OCI-LY3 (cell line): ENCODE measurements at regions not wholly inside any gene's neighbourhood (a gene's known extent, or its start where the extent isn't known, plus 50 kb on each side); places are given as distances from the start of the nearest gene placed in this dataset.

Experiments
- H2AFZ ChIP-seq: fragments of 200-600, 300-600 bp; shearing (Covaris generic); 2 replicates; pipeline ENCODE4 v1.6.0; 2014; ENCODE audit warnings: antibody characterized with exemption, low read depth, low read length
- H3K27ac ChIP-seq: fragments of 200-600, 300-600 bp; sonication (generic); 2 replicates; pipeline ENCODE4 v1.5.1; 2014; ENCODE audit warnings: mild to moderate bottlenecking, low read length, moderate library complexity, mixed read lengths
- H3K27me3 ChIP-seq: fragments of 200-600, 300-600 bp; sonication (generic); 2 replicates; pipeline ENCODE4 v1.6.1; 2014; ENCODE audit warnings: low read depth, low read length, mixed read lengths
- H3K36me3 ChIP-seq: fragments of 200-600, 300-600 bp; sonication (generic); replicated peaks from 2 replicates; pipeline ENCODE3; 2014; ENCODE audit warnings: low read depth, low read length, mixed read lengths
- H3K4me1 ChIP-seq: fragments of 300-600, 200-600 bp; sonication (generic); 2 replicates; pipeline ENCODE4 v1.6.1; 2014; ENCODE audit warnings: low read length, mixed read lengths
- H3K4me2 ChIP-seq: fragments of 200-600, 300-600 bp; sonication (generic); 2 replicates; pipeline ENCODE4 v1.6.1; 2014; ENCODE audit warnings: low read length, mixed read lengths
- H3K4me3 ChIP-seq: fragments of 300-600, 200-600 bp; sonication (generic); 2 replicates; pipeline ENCODE4 v1.5.1; 2014; ENCODE audit warnings: antibody characterized with exemption, mild to moderate bottlenecking, low read length, moderate library complexity
- H3K79me2 ChIP-seq: fragments of 300-600, 200-600 bp; shearing (Covaris generic); 2 replicates; pipeline ENCODE4 v1.6.1; 2014; ENCODE audit warnings: mild to moderate bottlenecking, low read length, mixed read lengths
- H3K9ac ChIP-seq: fragments of 300-600, 200-600 bp; shearing (Covaris generic); 2 replicates; pipeline ENCODE4 v1.6.0; 2014; ENCODE audit warnings: mild to moderate bottlenecking, low read length, moderate library complexity
- H3K9me3 ChIP-seq: fragments of 200-600, 300-600 bp; shearing (Covaris generic); 2 replicates; pipeline ENCODE4 v1.6.1; 2014; ENCODE audit warnings: low read length, mixed read lengths; ENCODE audit not compliant: insufficient read depth
- H4K20me1 ChIP-seq: fragments of 200-600, 300-600 bp; sonication (generic); 2 replicates; pipeline ENCODE4 v1.6.1; 2016; ENCODE audit warnings: low read length, mixed read lengths; ENCODE audit not compliant: insufficient read depth
- CTCF ChIP-seq: fragments of 200-600, 300-600 bp; sonication (generic); IDR thresholded peaks from 2 replicates; pipeline ENCODE4 v1.5.1; 2014; ENCODE audit warnings: antibody characterized with exemption, low read length, low read depth
- EZH2phosphoT487 ChIP-seq: fragments of 200-600 bp; shearing (Covaris generic); IDR thresholded peaks from 2 replicates; pipeline ENCODE4 v1.6.1; 2018; ENCODE audit warnings: antibody characterized with exemption, mixed run types, low read depth

DNA sequence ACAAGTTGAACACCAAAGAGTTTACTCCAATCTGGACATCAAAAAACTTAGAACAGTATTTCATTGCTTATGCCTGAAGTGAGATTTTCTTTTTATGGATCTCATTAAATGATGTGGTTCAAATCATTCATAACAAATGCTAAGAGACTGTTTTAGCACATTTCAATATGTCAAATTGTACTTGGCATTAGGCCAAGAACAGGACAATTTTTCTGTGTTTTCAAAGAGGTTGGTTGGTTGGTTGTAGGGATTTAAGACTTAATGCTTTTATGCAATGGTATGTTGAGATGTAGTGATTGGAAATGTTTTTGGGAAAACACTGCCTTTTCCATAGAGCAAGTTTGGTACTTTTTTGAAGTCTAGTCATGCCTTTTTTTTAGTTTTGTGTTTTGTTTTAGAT is 510.4 kb downstream of the ZNF674 start:
- no peaks in the 10 kb centered on the region for H3K9me3 ChIP-seq
- H3K36me3 ChIP-seq = no peaks in the 10 kb centered on the region
- H3K9ac ChIP-seq = no peak overlapping the region
- no peak overlapping the region for H2AFZ ChIP-seq
- no peaks in the 10 kb centered on the region for H4K20me1 ChIP-seq
- no peaks in the 10 kb centered on the region for H3K4me1 ChIP-seq
- H3K4me3 ChIP-seq = no peak overlapping the region
- no peaks in the 10 kb centered on the region for H3K79me2 ChIP-seq
- no peak overlapping the region for H3K27ac ChIP-seq
- no peak overlapping the region for H3K4me2 ChIP-seq
- no peaks in the 10 kb centered on the region for H3K27me3 ChIP-seq
- no peak for TF ChIP-seq EZH2phosphoT487
- no peak for TF ChIP-seq CTCF

DNA sequence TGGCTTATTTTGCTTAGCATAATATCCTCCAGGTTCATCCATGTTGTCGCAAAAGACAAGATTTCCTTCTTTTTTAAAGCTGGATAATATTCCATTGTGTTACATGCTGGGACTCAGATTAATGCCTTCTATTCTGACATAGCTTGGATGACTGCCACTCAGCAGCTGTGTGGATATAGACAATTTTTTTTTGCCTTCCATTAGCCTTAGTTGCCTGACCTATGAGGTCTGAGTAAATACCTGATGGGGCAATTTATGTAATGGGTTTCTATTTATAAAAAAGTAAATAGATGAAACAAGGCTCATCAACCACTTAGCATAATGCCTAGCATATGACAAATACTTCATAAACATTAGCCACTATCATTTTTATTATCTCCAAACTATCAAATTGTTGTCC is 515.4 kb downstream of the ZNF674 start:
- no peak overlapping the region for H3K4me2 ChIP-seq
- H3K4me3 ChIP-seq = no peak overlapping the region
- H3K4me1 ChIP-seq = no peaks in the 10 kb centered on the region
- TF ChIP-seq CTCF = no peak
- TF ChIP-seq EZH2phosphoT487 = no peak
- H3K79me2 ChIP-seq = no peaks in the 10 kb centered on the region
- no peak overlapping the region for H3K27ac ChIP-seq
- no peaks in the 10 kb centered on the region for H4K20me1 ChIP-seq
- no peaks in the 10 kb centered on the region for H3K9me3 ChIP-seq
- no peaks in the 10 kb centered on the region for H3K36me3 ChIP-seq
- no peak overlapping the region for H3K9ac ChIP-seq
- H2AFZ ChIP-seq = no peak overlapping the region
- no peaks in the 10 kb centered on the region for H3K27me3 ChIP-seq

GRCh38 chrX:46016296-46016695 is 528.9 kb downstream of the ZNF674 start:
- Histone ChIP-seq H3K4me3 (no peak overlapping the region), H3K27ac (no peak overlapping the region), H3K9ac (no peak overlapping the region), H3K4me1 (no peaks in the 10 kb centered on the region), H3K79me2 (no peaks in the 10 kb centered on the region), H4K20me1 (no peaks in the 10 kb centered on the region), H3K9me3 (no peaks in the 10 kb centered on the region), H3K27me3 (no peaks in the 10 kb centered on the region), H2AFZ (no peak overlapping the region), H3K4me2 (no peak overlapping the region), H3K36me3 (no peaks in the 10 kb centered on the region)
- no peak for TF ChIP-seq CTCF
- TF ChIP-seq EZH2phosphoT487 = no peak

DNA sequence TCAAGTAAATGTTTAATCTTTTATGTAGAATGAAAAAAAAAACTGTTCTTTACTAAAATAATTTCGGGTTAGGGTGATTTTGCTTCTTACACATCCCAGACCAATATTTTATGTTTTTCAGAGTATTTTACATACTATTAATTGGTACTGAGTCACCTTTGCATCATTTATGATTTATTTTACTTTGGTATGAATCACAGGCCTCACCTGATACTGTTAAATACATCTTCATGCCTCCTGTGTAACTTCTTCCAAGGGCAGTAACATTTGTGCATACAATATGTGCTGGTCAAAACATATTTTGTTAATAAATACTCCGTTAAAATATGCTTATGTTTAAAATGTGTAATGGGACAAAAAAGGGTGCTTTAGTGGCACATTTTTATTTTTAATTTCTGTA is 529.6 kb downstream of the ZNF674 start:
- no peak overlapping the region for H3K9ac ChIP-seq
- H2AFZ ChIP-seq = no peak overlapping the region
- no peaks in the 10 kb centered on the region for H3K79me2 ChIP-seq
- H3K36me3 ChIP-seq = no peaks in the 10 kb centered on the region
- no peak overlapping the region for H3K4me3 ChIP-seq
- no peak overlapping the region for H3K4me2 ChIP-seq
- TF ChIP-seq CTCF = no peak
- no peak for TF ChIP-seq EZH2phosphoT487
- no peaks in the 10 kb centered on the region for H4K20me1 ChIP-seq
- no peaks in the 10 kb centered on the region for H3K9me3 ChIP-seq
- no peaks in the 10 kb centered on the region for H3K4me1 ChIP-seq
- no peaks in the 10 kb centered on the region for H3K27me3 ChIP-seq
- H3K27ac ChIP-seq = no peak overlapping the region
